OCI-LY7 (cell line): ENCODE measurements at regions not wholly inside any gene's neighbourhood (a gene's known extent, or its start where the extent isn't known, plus 50 kb on each side); places are given as distances from the start of the nearest gene placed in this dataset.

ENCODE experiments used
- EZH2phosphoT487 ChIP-seq: fragments of 200-600 bp; sonication (generic); IDR thresholded peaks from 2 replicates; pipeline ENCODE4 v1.6.1; 2018; ENCODE audit warnings: low read depth, borderline replicate concordance, mild to moderate bottlenecking, mixed run types, antibody characterized with exemption, low read length, moderate library complexity, mixed read lengths
- TF ChIP-seq, protein P1 (sequence below): fragments of 200-600 bp; sonication (generic); conservative IDR thresholded peaks from 2 replicates; pipeline ENCODE4 v1.5.1; 2014; ENCODE audit warnings: mild to moderate bottlenecking, antibody characterized with exemption, low read length, moderate library complexity, mixed read lengths

GRCh38 chr10:29184205-29185000 is 104.5 kb upstream of the LYZL1 start:
- TF ChIP-seq, protein P1, sequence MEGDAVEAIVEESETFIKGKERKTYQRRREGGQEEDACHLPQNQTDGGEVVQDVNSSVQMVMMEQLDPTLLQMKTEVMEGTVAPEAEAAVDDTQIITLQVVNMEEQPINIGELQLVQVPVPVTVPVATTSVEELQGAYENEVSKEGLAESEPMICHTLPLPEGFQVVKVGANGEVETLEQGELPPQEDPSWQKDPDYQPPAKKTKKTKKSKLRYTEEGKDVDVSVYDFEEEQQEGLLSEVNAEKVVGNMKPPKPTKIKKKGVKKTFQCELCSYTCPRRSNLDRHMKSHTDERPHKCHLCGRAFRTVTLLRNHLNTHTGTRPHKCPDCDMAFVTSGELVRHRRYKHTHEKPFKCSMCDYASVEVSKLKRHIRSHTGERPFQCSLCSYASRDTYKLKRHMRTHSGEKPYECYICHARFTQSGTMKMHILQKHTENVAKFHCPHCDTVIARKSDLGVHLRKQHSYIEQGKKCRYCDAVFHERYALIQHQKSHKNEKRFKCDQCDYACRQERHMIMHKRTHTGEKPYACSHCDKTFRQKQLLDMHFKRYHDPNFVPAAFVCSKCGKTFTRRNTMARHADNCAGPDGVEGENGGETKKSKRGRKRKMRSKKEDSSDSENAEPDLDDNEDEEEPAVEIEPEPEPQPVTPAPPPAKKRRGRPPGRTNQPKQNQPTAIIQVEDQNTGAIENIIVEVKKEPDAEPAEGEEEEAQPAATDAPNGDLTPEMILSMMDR = no peak
- TF ChIP-seq EZH2phosphoT487 = no peak
